Stomach (tissue), 8 donors: ENCODE measurements at regions not wholly inside any gene's neighbourhood (a gene's known extent, or its start where the extent isn't known, plus 50 kb on each side); places are given as distances from the start of the nearest gene placed in this dataset.
A peak's percentile ranks its signal among the peaks of the same experiment; 100 is the strongest.

Experiments
- DNase-seq, 2 donors: peaks; one replicate each; pipeline versions ENCODE4 v3.0.0 to v3.0.0-alpha.2; 2013 to 2019
- H3K27ac ChIP-seq, 5 donors: fragments of 200-600 bp in 4 of 5; sonication (generic) in 4 of 5; one replicate each; pipeline ENCODE4 v1.5.1; 2013 to 2019; ENCODE audit warnings: mild to moderate bottlenecking in 1 of 5, moderate library complexity in 1 of 5
- H3K27me3 ChIP-seq, 3 donors: fragments of 200-600 bp; sonication (generic); one replicate each; pipeline ENCODE4 v1.5.1; 2017 to 2019; ENCODE audit warnings: mixed run types in 1 of 3
- H3K36me3 ChIP-seq, 4 donors: fragments of 200-600 bp; sonication (generic); 1 replicate in 3 of 4; 2 replicates in 1 of 4; pipeline ENCODE4 v1.5.1; 2016 to 2019
- H3K4me1 ChIP-seq, 4 donors: fragments of 200-600 bp; sonication (generic); one replicate each; pipeline ENCODE4 v1.5.1; 2016 to 2019
- H3K4me3 ChIP-seq, 4 donors: fragments of 200-600 bp; sonication (generic) in 3 of 4; one replicate each; pipeline ENCODE4 v1.5.1; 2016 to 2019; ENCODE audit warnings: mild to moderate bottlenecking in 1 of 4
- H3K9me3 ChIP-seq, 4 donors: fragments of 200-600 bp; sonication (generic); one replicate each; pipeline ENCODE4 v1.5.1; 2016 to 2019
- CTCF ChIP-seq, 7 experiments: fragments of 450-650 bp in 4 of 7; fragments of 200-600 bp in 3 of 7; sonication (generic) in 3 of 7; IDR thresholded peaks; one replicate each; pipeline ENCODE4 v1.5.1; 2016 to 2019; ENCODE audit warnings: antibody characterized with exemption in 7 of 7, control low read depth in 2 of 7, mild to moderate bottlenecking in 1 of 7
- EP300 ChIP-seq: sonication (generic); formaldehyde crosslinking; IDR thresholded peaks from one replicate; pipeline ENCODE4 v1.6.1; 2017; ENCODE audit warnings: antibody characterized with exemption
- POLR2A ChIP-seq, 4 donors: fragments of 450-650 bp; IDR thresholded peaks; one replicate each; pipeline ENCODE4 v1.6.1; 2016; ENCODE audit warnings: antibody characterized with exemption in 4 of 4, control low read depth in 2 of 4, mild to moderate bottlenecking in 1 of 4, moderate library complexity in 1 of 4
- POLR2AphosphoS5 ChIP-seq, 3 donors: sonication (generic); formaldehyde crosslinking; IDR thresholded peaks; one replicate each; pipeline ENCODE4 v1.6.1; 2016; ENCODE audit warnings: antibody characterized with exemption in 3 of 3
- WGBS, 5 donors: extraction: QIAGEN DNeasy Blood & Tissue Kit in 3 of 5; methylation state at CpG; one replicate each; pipeline versions ENCODE4 v1.1.5 to v1.1.7; 2013 to 2018; 5-methylcytosine and 5-hydroxymethylcytosine counted together
- intact Hi-C: fragments of 100-400 bp; cut with DNase I; formaldehyde crosslinking; loops from one replicate; pipeline ENCODE4 v1.15.1; 2023; ENCODE audit warnings: low total_unique reads
- donor health status: healthy with polysubstance abuse.
- donor health status: Bipolar disorder and iron deficiency.
- donor health status: healthy.

- H3K4me3 ChIP-seq: no peak overlapping the region
- H3K36me3 ChIP-seq: no peaks in the 10 kb centered on the region
- WGBS, 5 donors: 62 to 84% (median 71%) methylated on average over 2 of the region's 2 CpGs
- peaks cover 0 to 9% (median 3%) of the 10 kb centered on the region in 4 donors for H3K9me3 ChIP-seq
- no peaks in the 10 kb centered on the region for H3K4me1 ChIP-seq
- no peaks in the 10 kb centered on the region for H3K27me3 ChIP-seq
- intact Hi-C loops: no loop called here
- no peak overlapping the region for H3K27ac ChIP-seq
- DNase-seq: peak in 1 of 2 donors; percentile 49
- TF ChIP-seq EP300 (no peak), POLR2AphosphoS5 (IDR thresholded peaks at IDR 0.05) (no peak), CTCF (IDR thresholded peaks at IDR 0.05) (no peak), POLR2A (IDR thresholded peaks at IDR 0.05) (no peak)
Observed at GRCh38 chr12:107544937-107545336, 140.7 kb upstream of the PWP1 start.

GRCh38 chr12:107545737-107546353 lies 139.8 kb upstream of the PWP1 start:
- H3K4me3 ChIP-seq: no peak overlapping the region
- DNase-seq: peak in 1 of 2 donors; percentile 67
- no peak overlapping the region for H3K27ac ChIP-seq
- no peaks in the 10 kb centered on the region for H3K27me3 ChIP-seq
- H3K9me3 ChIP-seq: peaks cover 0 to 9% (median 3%) of the 10 kb centered on the region in 4 donors
- no peaks in the 10 kb centered on the region for H3K36me3 ChIP-seq
- TF ChIP-seq EP300 (no peak), CTCF (IDR thresholded peaks at IDR 0.05) (no peak), POLR2AphosphoS5 (IDR thresholded peaks at IDR 0.05) (no peak), POLR2A (IDR thresholded peaks at IDR 0.05) (no peak)
- WGBS, 5 donors: 55 to 74% (median 64%) methylated on average over 6 of the region's 6 CpGs
- intact Hi-C loops: no loop called here
- no peaks in the 10 kb centered on the region for H3K4me1 ChIP-seq

GRCh38 chr12:107547389-107547788 lies 138.2 kb upstream of the PWP1 start:
- Histone ChIP-seq H3K36me3 (no peaks in the 10 kb centered on the region), H3K27me3 (no peaks in the 10 kb centered on the region), H3K27ac (no peak overlapping the region), H3K9me3 (peaks cover 0 to 9% (median 3%) of the 10 kb centered on the region in 4 donors), H3K4me3 (no peak overlapping the region), H3K4me1 (no peaks in the 10 kb centered on the region)
- intact Hi-C loops: no loop called here
- no peak for TF ChIP-seq POLR2AphosphoS5 (IDR thresholded peaks at IDR 0.05)
- no peak for TF ChIP-seq EP300
- TF ChIP-seq POLR2A (IDR thresholded peaks at IDR 0.05): no peak
- no peak for TF ChIP-seq CTCF (IDR thresholded peaks at IDR 0.05)
- no peak for DNase-seq
- 71 to 88% (median 86%) methylated on average over 3 of the region's 3 CpGs for WGBS, 5 donors

- 84 to 90% (median 90%) methylated on average over 4 of the region's 4 CpGs for WGBS, 5 donors
Observed at GRCh38 chr12:107549651-107550480, 135.7 kb upstream of the PWP1 start.

More at GRCh38 chr12:107549651-107550480, 135.7 kb upstream of the PWP1 start:
- Histone ChIP-seq H3K27ac (no peak overlapping the region), H3K9me3 (peaks cover 0 to 9% (median 3%) of the 10 kb centered on the region in 4 donors), H3K36me3 (no peaks in the 10 kb centered on the region), H3K4me3 (no peak overlapping the region), H3K4me1 (no peaks in the 10 kb centered on the region), H3K27me3 (no peaks in the 10 kb centered on the region)
- intact Hi-C loops: no loop called here
- TF ChIP-seq POLR2AphosphoS5 (IDR thresholded peaks at IDR 0.05): no peak
- TF ChIP-seq EP300: no peak
- no peak for TF ChIP-seq CTCF (IDR thresholded peaks at IDR 0.05)
- TF ChIP-seq POLR2A (IDR thresholded peaks at IDR 0.05): no peak
- no peak for DNase-seq
